HFFc6 (cell line): ENCODE measurements at regions not wholly inside any gene's neighbourhood (a gene's known extent, or its start where the extent isn't known, plus 50 kb on each side); places are given as distances from the start of the nearest gene placed in this dataset.

Experiments used
- DNase-seq: peaks from one replicate; pipeline ENCODE4 v3.0.0-alpha.2; 2018
- H3K27ac Mint-ChIP-seq: 2 replicates; pipeline ENCODE4 v1.8.0; 2020; ENCODE audit warnings: mild to moderate bottlenecking, mixed read lengths
- H3K27me3 Mint-ChIP-seq: 2 replicates; pipeline ENCODE4 v1.8.0; 2021; ENCODE audit warnings: mild to moderate bottlenecking, moderate library complexity, mixed read lengths; ENCODE audit not compliant: insufficient read depth
- H3K36me3 Mint-ChIP-seq: 2 replicates; pipeline ENCODE4 v1.8.0; 2021; ENCODE audit warnings: low read depth, mixed read lengths
- H3K4me1 Mint-ChIP-seq: 2 replicates; pipeline ENCODE4 v1.8.0; 2020; ENCODE audit warnings: low read depth, mixed read lengths
- H3K4me3 Mint-ChIP-seq: 2 replicates; pipeline ENCODE4 v1.8.0; 2020; ENCODE audit warnings: mild to moderate bottlenecking, moderate library complexity, mixed read lengths
- H3K9me3 Mint-ChIP-seq: 2 replicates; pipeline ENCODE4 v1.8.0; 2020; ENCODE audit warnings: mild to moderate bottlenecking, mixed read lengths
- CTCF ChIP-seq: fragments of 200-600 bp; sonication (generic); IDR thresholded peaks from 2 replicates; pipeline ENCODE4 v1.5.0; 2021; ENCODE audit warnings: antibody characterized with exemption, mild to moderate bottlenecking

DNA sequence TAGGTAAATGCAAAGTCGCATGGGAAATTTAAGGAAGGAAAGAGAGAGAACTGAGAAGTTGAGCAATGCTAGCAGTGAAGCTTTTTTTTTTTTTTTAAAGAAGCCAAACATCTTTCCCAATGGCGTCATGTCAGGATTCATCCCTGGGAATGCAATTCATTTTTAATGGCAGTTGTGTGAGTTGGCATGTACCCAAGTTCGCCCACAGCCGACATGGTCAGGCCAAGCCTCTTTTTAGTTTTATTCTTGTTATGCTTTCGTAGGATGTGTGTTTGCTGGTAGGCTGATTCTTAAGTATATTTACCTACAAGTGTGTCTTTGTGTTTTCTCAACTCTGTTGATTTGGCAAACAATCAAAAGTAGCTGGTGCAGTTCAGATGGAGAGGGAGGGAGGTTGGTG, 127.6 kb upstream of the ITGA6 start:
- no peak for TF ChIP-seq CTCF
- Mint-ChIP-seq H3K27ac (no peak overlapping the region), H3K27me3 (peaks cover 8% of the 10 kb centered on the region), H3K36me3 (no peaks in the 10 kb centered on the region), H3K4me1 (peaks cover 24% of the 10 kb centered on the region), H3K4me3 (no peak overlapping the region), H3K9me3 (no peaks in the 10 kb centered on the region)
- no peak for DNase-seq

DNA sequence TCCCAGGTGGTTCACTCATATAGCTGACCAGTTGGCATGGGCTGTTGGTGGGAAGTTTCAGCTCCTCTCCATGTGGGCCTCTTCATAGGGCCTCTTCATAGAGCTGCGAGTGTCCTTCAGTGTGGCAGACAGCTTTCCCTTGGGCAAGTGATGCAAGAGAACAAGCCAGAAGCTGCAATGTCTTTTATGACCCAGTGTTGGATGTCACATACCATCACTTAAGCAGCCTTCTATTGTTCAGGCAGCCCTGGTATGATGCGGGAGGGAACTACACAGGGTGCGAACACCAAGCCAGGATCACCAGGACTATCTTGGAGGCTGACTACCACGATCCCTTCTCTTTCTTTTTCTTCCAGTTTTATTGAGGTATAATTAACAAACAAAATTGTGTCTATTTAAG, 126.5 kb upstream of the ITGA6 start:
- Mint-ChIP-seq H3K27me3 (peaks cover 5% of the 10 kb centered on the region), H3K4me3 (no peak overlapping the region), H3K9me3 (no peaks in the 10 kb centered on the region), H3K4me1 (peaks cover 23% of the 10 kb centered on the region), H3K27ac (no peak overlapping the region), H3K36me3 (no peaks in the 10 kb centered on the region)
- TF ChIP-seq CTCF = no peak
- DNase-seq = no peak

DNA sequence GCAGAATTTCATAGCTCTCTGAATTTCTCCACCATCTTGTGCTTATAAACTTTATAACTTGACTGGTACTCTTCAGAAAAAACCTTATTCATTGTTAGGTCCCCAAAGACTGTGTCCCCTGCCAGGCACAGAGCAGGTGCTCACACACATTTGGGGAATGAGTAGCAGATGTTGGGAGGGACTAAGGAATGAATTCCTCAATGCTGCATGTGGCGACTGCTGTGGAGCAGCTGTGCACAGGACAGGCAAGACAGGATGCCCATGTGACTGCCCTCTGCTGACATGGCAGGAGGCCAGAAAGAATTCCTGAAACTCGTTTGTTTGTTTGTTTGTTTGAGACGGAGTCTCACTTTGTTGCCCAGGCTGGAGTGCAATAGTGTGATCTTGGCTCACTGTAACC, 122.3 kb upstream of the ITGA6 start:
- H3K4me1 Mint-ChIP-seq = peaks cover 6% of the 10 kb centered on the region
- H3K4me3 Mint-ChIP-seq = no peak overlapping the region
- TF ChIP-seq CTCF = no peak
- peaks cover 4% of the 10 kb centered on the region for H3K27me3 Mint-ChIP-seq
- H3K9me3 Mint-ChIP-seq = no peaks in the 10 kb centered on the region
- H3K27ac Mint-ChIP-seq = no peak overlapping the region
- H3K36me3 Mint-ChIP-seq = no peaks in the 10 kb centered on the region
- no peak for DNase-seq

DNA sequence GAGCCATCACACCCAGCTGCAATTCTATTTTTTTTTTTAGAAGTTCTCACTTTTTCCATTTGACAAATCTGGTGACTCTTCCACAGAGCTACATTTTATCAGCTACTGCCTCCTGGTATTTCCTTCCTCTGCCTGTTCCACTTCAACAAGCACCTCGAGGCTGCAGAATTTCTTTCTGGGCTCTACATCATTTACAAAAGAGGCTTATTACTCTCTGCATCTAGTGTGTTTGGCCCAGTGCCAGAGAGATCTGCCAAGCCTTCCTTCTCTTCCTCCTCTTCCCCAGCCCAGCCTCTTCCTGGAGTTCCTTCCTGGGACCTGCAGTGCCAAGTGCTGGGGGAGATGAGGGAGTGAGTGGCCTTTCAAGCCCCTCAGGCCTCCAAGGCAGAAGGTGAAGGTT, 119.6 kb upstream of the ITGA6 start:
- DNase-seq = no peak
- TF ChIP-seq CTCF = no peak
- H3K4me1 Mint-ChIP-seq = peaks cover 6% of the 10 kb centered on the region
- H3K4me3 Mint-ChIP-seq = no peak overlapping the region
- H3K27ac Mint-ChIP-seq = no peak overlapping the region
- peaks cover 4% of the 10 kb centered on the region for H3K27me3 Mint-ChIP-seq
- H3K9me3 Mint-ChIP-seq = no peaks in the 10 kb centered on the region
- no peaks in the 10 kb centered on the region for H3K36me3 Mint-ChIP-seq

DNA sequence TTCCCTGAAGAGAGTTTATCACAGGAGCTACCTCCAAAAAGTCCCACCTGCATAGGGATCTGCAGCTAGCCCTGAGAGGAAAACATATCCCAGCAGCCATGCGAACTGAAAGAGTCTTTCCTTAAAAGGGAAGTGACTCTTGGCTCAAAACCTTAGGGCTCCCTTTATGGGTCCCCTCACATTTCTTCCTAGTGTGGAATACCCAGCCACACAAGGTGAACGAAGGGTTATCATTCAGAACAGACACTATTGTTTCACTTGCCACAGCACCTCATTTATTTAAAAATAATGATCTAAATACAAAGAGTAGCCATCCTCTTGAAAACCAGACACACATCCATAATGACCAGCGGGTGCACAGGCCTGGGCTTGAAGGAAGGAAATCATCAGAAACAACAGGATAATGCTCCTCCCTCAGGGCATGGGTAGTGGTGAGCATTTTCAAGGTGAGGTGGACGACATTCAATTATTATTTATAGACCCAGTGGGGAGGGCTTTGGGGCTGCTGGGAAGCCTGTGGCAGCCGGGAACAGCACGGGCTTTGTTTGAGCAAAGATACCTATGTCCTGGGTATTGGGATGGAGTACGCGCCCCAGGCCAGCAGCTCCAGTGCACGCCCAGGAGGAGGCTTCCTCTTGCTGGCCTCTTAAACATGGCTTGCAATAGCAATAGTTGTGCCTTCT, 119.0 kb upstream of the ITGA6 start:
- DNase-seq = no peak
- peaks cover 6% of the 10 kb centered on the region for H3K4me1 Mint-ChIP-seq
- TF ChIP-seq CTCF = no peak
- H3K4me3 Mint-ChIP-seq = no peak overlapping the region
- H3K9me3 Mint-ChIP-seq = no peaks in the 10 kb centered on the region
- no peak overlapping the region for H3K27ac Mint-ChIP-seq
- peaks cover 4% of the 10 kb centered on the region for H3K27me3 Mint-ChIP-seq
- H3K36me3 Mint-ChIP-seq = no peaks in the 10 kb centered on the region
